WTC11 (cell line): ENCODE measurements at regions not wholly inside any gene's neighbourhood (a gene's known extent, or its start where the extent isn't known, plus 50 kb on each side); places are given as distances from the start of the nearest gene placed in this dataset.

ENCODE experiments used
- ATAC-seq: fragments of 200-7000 bp; cut with Tn5 transposase; 2 replicates; pipeline ENCODE4 v1.10.0; 2021; ENCODE audit warnings: mild to moderate bottlenecking, moderate library complexity
- CTCF ChIA-PET: fragments of 300-600 bp; sonication (Branson Sonifier 250); formaldehyde crosslinking; loops from one replicate; lab custom pipeline; 2021; ENCODE audit warnings: antibody characterized with exemption; lab: Charles Lee
- POLR2A ChIA-PET: fragments of 350-600 bp; sonication (Branson Sonifier 250); formaldehyde crosslinking; loops from one replicate; lab custom pipeline; 2021; ENCODE audit warnings: antibody characterized with exemption; lab: Charles Lee
- DNase-seq: peaks from one replicate; pipeline ENCODE4 v3.0.0; 2021; ENCODE audit warnings: low spot score
- H3K27ac Mint-ChIP-seq: 2 replicates; pipeline ENCODE4 v1.8.0; 2021; ENCODE audit warnings: mixed read lengths
- H3K27me3 Mint-ChIP-seq: 2 replicates; pipeline ENCODE4 v1.8.0; 2021; ENCODE audit warnings: low read depth, mild to moderate bottlenecking, moderate library complexity, mixed read lengths
- H3K36me3 Mint-ChIP-seq: 2 replicates; pipeline ENCODE4 v1.8.0; 2021; ENCODE audit warnings: mixed read lengths
- H3K4me1 Mint-ChIP-seq: 2 replicates; pipeline ENCODE4 v1.8.0; 2022; ENCODE audit warnings: mixed read lengths
- H3K4me3 Mint-ChIP-seq: 2 replicates; pipeline ENCODE4 v1.8.0; 2021; ENCODE audit warnings: mild to moderate bottlenecking, moderate library complexity, mixed read lengths
- H3K9me3 Mint-ChIP-seq: 2 replicates; pipeline ENCODE4 v1.8.0; 2021; ENCODE audit warnings: mixed read lengths
- ARID4B ChIP-seq: sonication (generic); formaldehyde crosslinking; IDR thresholded peaks from 2 replicates; pipeline ENCODE4 v1.8.0; 2023; ENCODE audit warnings: missing genetic modification reagents, mild to moderate bottlenecking, borderline replicate concordance
- ATF3 ChIP-seq: sonication (generic); formaldehyde crosslinking; conservative IDR thresholded peaks from 2 replicates; pipeline ENCODE4 v1.8.1; 2022; ENCODE audit warnings: mild to moderate bottlenecking, missing genetic modification reagents
- FOXP4 ChIP-seq: sonication (generic); formaldehyde crosslinking; IDR thresholded peaks from 2 replicates; pipeline ENCODE4 v1.8.0; 2022; ENCODE audit warnings: mild to moderate bottlenecking, missing genetic modification reagents
- JAZF1 ChIP-seq: fragments of 250-450 bp; sonication (Bioruptor Pico); IDR thresholded peaks from 2 replicates; pipeline ENCODE4 v1.9.0; 2021; ENCODE audit warnings: moderate library complexity, mild to moderate bottlenecking, inconsistent platforms
- NFYB ChIP-seq: sonication (generic); formaldehyde crosslinking; conservative IDR thresholded peaks from 2 replicates; pipeline ENCODE4 v1.8.0; 2022; ENCODE audit warnings: low read depth, missing genetic modification reagents
- NR2C2 ChIP-seq: sonication (generic); formaldehyde crosslinking; IDR thresholded peaks from 2 replicates; pipeline ENCODE4 v1.8.0; 2022; ENCODE audit warnings: mild to moderate bottlenecking, missing genetic modification reagents
- NR3C1 ChIP-seq: sonication (generic); formaldehyde crosslinking; conservative IDR thresholded peaks from 2 replicates; pipeline ENCODE4 v1.8.1; 2023; ENCODE audit warnings: low read depth, mild to moderate bottlenecking, missing genetic modification reagents
- OVOL2 ChIP-seq: fragments of 250-450 bp; sonication (Bioruptor Pico); IDR thresholded peaks from 2 replicates; pipeline ENCODE4 v1.9.0; 2021; ENCODE audit warnings: mild to moderate bottlenecking, borderline replicate concordance
- SMAD3 ChIP-seq: sonication (generic); formaldehyde crosslinking; IDR thresholded peaks from 2 replicates; pipeline ENCODE4 v1.8.0; 2022; ENCODE audit warnings: missing genetic modification reagents, mild to moderate bottlenecking, borderline replicate concordance
- STAT6 ChIP-seq: sonication (generic); formaldehyde crosslinking; conservative IDR thresholded peaks from 2 replicates; pipeline ENCODE4 v1.8.1; 2023; ENCODE audit warnings: mild to moderate bottlenecking, low read depth, missing genetic modification reagents, moderate library complexity
- TP53 ChIP-seq: sonication (generic); formaldehyde crosslinking; IDR thresholded peaks from 2 replicates; pipeline ENCODE4 v1.8.1; 2023; ENCODE audit warnings: mild to moderate bottlenecking, missing genetic modification reagents
- ZNF416 ChIP-seq: fragments of 250-450 bp; sonication (Bioruptor Pico); IDR thresholded peaks from 2 replicates; pipeline ENCODE4 v1.9.0; 2021; ENCODE audit warnings: mild to moderate bottlenecking, inconsistent platforms
- ZNF425 ChIP-seq: fragments of 250-450 bp; sonication (Bioruptor Pico); conservative IDR thresholded peaks from 2 replicates; pipeline ENCODE4 v1.9.0; 2021; ENCODE audit warnings: mild to moderate bottlenecking

GRCh38 chr7:25391295-25391861, 163.1 kb upstream of the NPVF start (continued):
- TF ChIP-seq NFYB (CRISPR knock-in tag) (no peak), STAT6 (CRISPR knock-in tag) (no peak)

GRCh38 chr7:25391961-25392587, 163.8 kb upstream of the NPVF start:
- Mint-ChIP-seq H3K4me3 (no peak overlapping the region), H3K4me1 (no peaks in the 10 kb centered on the region), H3K27me3 (no peaks in the 10 kb centered on the region), H3K9me3 (no peaks in the 10 kb centered on the region), H3K36me3 (no peaks in the 10 kb centered on the region), H3K27ac (no peak overlapping the region)
- POLR2A ChIA-PET = no interaction called here
- DNase-seq = no peak
- CTCF ChIA-PET = interaction anchor here (0.7 to 12.1 kb wide), 12 partner anchors 15 to 463 kb away, joined by 3 to 143 read pairs (median 5); a partner anchor contains a TSS
- ATAC-seq = no peak
- no peak for TF ChIP-seq ZNF425 (CRISPR knock-in tag)
- no peak for TF ChIP-seq ATF3 (CRISPR knock-in tag)
- TF ChIP-seq NR3C1 (CRISPR knock-in tag) = no peak
- no peak for TF ChIP-seq OVOL2 (CRISPR knock-in tag)
- no peak for TF ChIP-seq ARID4B (CRISPR knock-in tag)
- TF ChIP-seq TP53 (CRISPR knock-in tag) = no peak
- TF ChIP-seq NR2C2 (CRISPR knock-in tag) = no peak
- TF ChIP-seq JAZF1 (CRISPR knock-in tag) = no peak
- TF ChIP-seq SMAD3 = no peak
- TF ChIP-seq ZNF416 (CRISPR knock-in tag) = no peak
- no peak for TF ChIP-seq FOXP4 (CRISPR knock-in tag)
- no peak for TF ChIP-seq STAT6 (CRISPR knock-in tag)
